ENCODE measurements at regions not wholly inside any gene's neighbourhood (a gene's known extent, or its start where the extent isn't known, plus 50 kb on each side); places are given as distances from the start of the nearest gene placed in this dataset.
A peak's percentile ranks its signal among the peaks of the same experiment; 100 is the strongest.

DNA sequence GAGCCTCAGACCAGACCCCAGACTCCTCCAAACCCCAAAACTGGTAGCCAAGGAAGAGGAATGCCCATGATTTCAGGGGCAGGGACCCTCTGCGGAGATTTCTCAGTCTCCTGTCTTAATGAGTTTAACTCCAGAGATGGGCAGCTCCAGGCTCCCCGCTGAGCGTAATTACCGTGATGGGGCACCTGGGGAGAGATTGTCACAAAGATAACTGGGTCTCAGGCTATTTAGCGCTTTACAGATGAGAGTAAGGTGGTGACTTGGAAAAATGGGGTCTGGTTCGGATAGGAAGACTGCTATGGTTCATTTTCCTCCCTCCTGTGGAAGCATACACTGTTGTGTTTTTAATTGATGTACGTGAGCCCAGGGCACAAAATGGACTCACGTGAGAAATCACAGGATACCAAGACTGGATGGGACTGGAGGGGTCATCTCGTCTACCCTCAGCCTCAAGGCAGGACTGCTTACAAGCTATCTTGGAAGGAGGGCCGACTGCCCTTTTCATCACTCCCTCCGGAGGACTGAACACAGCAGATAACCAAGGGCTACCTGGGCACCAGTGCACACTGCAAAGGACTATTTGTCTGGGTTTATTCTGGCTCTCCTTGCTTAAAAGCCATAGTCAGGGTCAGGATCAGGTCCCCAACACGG lies 427.8 kb downstream of the ZNF521 start:
- no peak for DNase-seq (ENCODE audit: low read depth in 3 of 3, low spot score in 2 of 3)

DNA sequence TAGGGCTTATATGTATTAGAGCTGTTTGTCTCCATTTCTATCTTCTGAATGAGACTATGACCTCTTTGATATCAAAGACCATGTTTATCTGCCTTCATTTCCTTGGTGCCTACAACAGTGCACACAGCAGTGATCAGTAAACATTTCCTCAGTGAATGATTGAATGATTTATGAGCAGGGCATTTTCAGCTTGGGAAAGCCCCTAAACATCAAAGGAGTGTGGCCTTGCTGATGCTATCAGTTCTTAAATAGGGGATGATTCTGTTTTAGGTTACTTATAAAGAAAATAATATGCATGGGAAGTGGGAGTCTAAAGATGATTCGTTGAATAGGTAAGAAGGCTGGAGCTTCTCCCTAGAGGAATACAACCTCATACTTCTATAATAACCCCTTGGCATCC lies 425.3 kb downstream of the ZNF521 start:
- no peak for DNase-seq (ENCODE audit: low read depth in 3 of 3, low spot score in 2 of 3)

- no peak for DNase-seq (ENCODE audit: low read depth in 3 of 3, low spot score in 2 of 3)
Observed at GRCh38 chr18:24928301-24928878, 423.6 kb downstream of the ZNF521 start.

DNA sequence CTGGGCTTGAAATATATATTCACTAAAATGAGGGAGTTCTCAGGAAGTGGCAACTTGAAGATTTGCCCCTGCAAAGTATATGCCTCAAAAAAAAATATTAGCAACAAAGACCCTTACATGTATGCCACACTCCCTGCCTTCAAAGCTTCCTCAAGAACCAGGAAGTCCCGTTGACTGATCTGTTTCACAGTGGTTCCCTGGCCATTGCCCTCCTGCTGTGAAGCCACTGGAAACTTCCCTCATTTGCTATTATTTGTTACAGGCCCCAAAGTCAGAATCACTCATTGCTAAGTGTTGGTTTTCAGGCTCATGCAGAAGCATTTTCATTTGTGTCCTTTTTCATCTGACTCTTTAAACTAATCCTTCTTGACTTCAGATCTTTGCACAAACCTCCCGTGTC lies 421.5 kb downstream of the ZNF521 start:
- DNase-seq (ENCODE audit: low read depth in 3 of 3, low spot score in 2 of 3): no peak

GRCh38 chr18:24930971-24931370 lies 421.0 kb downstream of the ZNF521 start:
- no peak for DNase-seq (ENCODE audit: low read depth in 3 of 3, low spot score in 2 of 3)

GRCh38 chr18:24933345-24933744 lies 418.6 kb downstream of the ZNF521 start:
- no peak for DNase-seq (ENCODE audit: low read depth in 3 of 3, low spot score in 2 of 3)

DNA sequence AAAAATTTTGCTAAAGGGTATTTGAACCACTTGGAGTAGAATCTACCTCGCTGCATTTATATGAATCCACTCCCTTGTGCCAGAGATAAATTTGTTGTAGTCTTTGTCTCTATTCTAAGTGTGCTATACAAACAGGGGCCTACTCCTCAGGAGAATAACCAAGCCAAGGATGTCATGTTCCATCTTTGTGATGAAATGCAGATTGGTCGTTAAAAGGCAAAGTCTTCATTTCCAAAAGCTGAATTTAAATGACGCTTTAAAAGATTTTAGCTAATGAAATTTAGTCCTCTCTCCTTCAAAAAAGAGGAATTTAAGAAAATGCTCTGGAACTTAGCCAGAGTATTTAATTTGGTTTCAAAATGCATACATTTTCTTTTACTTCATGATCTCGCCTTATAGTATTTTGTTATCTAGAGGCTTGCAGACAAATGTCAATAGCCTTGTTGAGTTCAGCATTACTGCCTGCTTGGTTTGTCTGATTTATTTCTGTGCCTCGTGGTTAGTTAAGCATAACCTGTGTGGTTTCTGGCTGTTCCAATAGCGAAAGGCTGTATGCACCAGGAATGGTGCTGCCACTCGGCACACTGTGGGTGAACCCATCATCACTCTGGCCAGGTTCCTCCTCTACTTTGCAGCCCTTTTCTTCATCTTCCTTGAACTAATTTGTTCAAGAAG lies 417.6 kb downstream of the ZNF521 start:
- no peak for DNase-seq (ENCODE audit: low read depth in 3 of 3, low spot score in 2 of 3)

DNA sequence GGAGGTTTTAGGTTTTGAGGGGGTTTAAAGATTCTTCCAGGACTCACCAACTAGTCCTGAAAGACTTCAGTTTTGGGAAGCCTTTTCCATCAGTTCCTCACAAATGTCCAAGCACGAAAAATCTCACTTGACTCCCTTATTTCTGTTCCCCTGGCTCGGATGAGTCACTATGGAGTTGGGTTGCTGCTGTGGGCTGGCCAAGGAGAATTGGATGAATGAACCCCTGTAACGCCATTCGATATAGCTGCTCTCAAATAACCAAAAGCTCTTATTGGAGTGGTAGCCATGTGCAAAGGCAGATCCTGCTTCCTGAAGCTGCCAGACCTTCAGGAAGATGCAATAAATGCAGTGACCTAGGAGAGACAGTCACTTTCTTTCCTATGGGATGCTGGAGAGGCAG lies 417.0 kb downstream of the ZNF521 start:
- no peak for DNase-seq (ENCODE audit: low read depth in 3 of 3, low spot score in 2 of 3)

GRCh38 chr18:24935896-24936295 lies 416.1 kb downstream of the ZNF521 start:
- DNase-seq (ENCODE audit: low read depth in 3 of 3, low spot score in 2 of 3): no peak

GRCh38 chr18:24936691-24937090 lies 415.3 kb downstream of the ZNF521 start:
- DNase-seq (ENCODE audit: low read depth in 3 of 3, low spot score in 2 of 3): no peak

GRCh38 chr18:24937639-24938275 lies 414.2 kb downstream of the ZNF521 start:
- DNase-seq (ENCODE audit: low read depth in 3 of 3, low spot score in 2 of 3): no peak

DNA sequence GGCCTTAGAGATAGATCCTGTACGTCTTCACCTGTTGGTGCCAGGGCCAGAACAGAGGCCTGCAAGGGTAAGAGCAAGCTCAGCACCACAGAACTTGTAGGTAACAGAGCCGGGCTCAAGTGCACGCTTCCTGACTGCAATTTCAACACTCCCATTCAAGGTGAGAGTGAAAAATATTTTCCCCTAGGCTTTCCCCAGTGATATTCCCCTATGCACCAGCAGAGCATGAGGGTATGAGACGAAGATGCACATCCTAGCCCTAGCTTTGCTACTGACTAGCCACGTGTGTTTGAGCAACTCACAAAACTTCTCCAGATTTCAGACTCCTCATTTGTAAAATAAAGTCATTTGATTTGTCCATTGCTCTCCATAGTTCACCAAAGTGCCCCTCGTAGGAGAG lies 411.6 kb downstream of the ZNF521 start:
- DNase-seq (ENCODE audit: low read depth in 3 of 3, low spot score in 2 of 3): no peak

DNA sequence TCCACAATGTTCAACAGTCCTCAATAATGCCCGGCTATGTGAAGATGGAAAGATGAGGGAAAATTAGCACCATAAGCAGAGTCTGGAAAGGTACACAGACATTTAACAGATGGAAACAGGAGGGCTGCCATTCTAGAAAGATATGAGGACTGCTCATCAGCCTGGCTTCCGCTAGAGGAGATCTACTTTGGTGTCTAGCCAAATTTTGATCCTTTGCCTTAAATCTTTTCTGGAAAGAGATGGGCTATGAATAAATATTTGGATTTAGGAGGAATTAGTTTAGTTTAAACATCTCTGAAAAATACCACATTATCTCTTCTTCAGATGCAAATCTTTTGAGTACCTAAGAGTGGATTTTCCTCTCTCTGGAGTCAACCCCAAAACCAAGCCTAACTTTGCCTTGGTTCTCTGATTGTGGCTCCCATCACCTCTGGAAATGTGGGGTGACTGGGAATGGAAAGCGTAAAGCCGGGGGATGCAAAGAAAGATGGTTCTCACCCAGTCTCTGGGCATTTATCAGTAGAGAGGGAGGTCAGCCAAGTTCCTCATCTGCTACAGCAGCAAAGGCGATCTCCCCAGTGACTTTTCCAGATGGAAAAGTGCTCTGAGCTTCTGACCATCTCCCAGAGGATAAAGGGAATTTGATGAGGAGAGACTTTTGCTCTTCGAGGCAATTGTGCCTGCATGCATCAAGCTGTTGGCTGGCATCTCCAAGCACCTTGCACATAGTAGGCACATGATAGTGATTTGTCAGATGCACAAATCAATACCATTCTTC lies 410.6 kb downstream of the ZNF521 start:
- no peak for DNase-seq (ENCODE audit: low read depth in 3 of 3, low spot score in 2 of 3)

DNA sequence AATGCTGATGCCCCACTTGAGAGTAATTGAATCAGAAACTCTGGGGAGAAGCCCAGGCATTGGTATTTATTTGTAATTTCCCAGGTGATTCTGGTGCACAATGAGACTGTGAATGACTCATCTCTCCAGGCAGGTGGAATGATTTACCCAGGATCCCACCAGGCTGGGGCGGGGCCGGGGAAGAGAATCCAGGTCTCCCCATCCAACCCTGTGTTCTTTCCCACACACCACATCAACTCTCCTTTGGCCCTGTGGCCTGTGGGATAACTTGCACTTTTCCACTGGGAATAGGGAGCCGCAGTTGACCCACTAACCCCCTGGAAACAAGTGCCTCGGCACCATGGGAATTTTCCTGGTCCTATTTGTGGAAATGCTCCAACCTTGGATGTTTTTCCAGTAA lies 409.8 kb downstream of the ZNF521 start:
- no peak for DNase-seq (ENCODE audit: low read depth in 3 of 3, low spot score in 2 of 3)

GRCh38 chr18:24947521-24948305 lies 404.3 kb downstream of the ZNF521 start:
- no peak for DNase-seq (ENCODE audit: low read depth in 3 of 3, low spot score in 2 of 3)

GRCh38 chr18:24949908-24950307 lies 402.1 kb downstream of the ZNF521 start:
- no peak for DNase-seq (ENCODE audit: low read depth in 3 of 3, low spot score in 2 of 3)

DNA sequence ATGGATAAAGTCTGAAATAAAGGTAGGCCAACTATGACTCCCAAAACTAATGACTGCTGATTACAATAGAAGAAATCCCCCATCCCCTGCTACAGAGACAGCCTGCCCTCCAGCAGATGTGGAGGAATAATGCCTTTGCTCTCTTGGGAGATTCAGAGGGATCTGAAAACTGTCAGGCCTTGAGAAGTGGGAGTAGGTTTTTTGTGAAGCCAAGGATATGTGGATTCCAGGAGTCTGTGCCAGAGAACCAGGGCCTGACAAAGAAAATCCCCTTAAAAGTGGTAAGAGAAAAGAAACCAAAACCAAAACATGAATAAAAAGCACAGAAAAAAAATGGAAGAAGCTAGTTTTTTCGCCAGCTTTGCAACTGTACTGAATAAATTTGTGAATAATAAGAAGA lies 397.6 kb downstream of the ZNF521 start:
- DNase-seq (ENCODE audit: low read depth in 3 of 3, low spot score in 2 of 3): no peak

DNA sequence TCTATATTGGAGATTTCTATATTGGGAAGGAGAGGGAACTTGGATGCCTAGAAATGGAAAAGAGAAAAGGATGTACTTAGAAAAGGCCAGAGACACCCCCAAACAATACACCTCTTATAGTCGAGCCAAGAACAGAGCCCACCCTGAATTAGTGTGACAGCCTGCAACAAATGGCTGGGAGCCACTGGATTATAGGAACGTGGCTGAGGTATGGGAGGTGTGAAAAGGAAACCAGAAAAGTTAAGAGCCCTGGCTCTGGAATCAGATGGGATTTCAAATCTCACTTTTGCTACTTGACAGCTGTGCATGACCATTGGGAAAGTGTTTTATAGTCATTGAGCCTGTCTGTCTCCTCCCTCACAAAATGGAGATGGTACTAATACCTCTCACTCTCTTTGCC lies 394.0 kb downstream of the ZNF521 start:
- DNase-seq (ENCODE audit: low read depth in 3 of 3, low spot score in 2 of 3): no peak

- peak in 2 of 3 donors; percentile 23 to 45 for DNase-seq (ENCODE audit: low read depth in 3 of 3, low spot score in 2 of 3)
Observed at GRCh38 chr18:24959051-24959476, 392.9 kb downstream of the ZNF521 start.

DNA sequence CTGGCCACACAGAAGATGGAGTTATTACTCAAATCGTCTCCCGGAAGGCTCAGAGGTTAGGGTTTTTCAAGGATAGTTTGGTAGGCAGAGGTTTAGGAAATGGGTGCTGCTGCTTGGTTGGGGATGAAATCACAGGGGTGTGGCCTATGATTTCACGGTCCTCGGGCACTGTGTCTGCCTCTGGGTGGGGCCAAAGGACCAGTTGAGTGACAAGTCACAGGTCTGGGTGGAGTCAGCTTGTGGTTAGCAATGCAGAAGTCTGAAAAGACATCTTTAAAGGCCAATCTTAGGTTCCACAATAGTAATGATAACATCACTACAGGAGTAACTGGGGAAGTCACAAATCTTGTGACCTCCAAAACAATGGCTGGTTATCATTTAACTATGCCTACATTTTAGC lies 387.8 kb downstream of the ZNF521 start:
- no peak for DNase-seq (ENCODE audit: low read depth in 3 of 3, low spot score in 2 of 3)

All from right renal cortex interstitium (tissue), 3 donors.